ENCODE measurements at regions not wholly inside any gene's neighbourhood (a gene's known extent, or its start where the extent isn't known, plus 50 kb on each side); places are given as distances from the start of the nearest gene placed in this dataset.

DNA sequence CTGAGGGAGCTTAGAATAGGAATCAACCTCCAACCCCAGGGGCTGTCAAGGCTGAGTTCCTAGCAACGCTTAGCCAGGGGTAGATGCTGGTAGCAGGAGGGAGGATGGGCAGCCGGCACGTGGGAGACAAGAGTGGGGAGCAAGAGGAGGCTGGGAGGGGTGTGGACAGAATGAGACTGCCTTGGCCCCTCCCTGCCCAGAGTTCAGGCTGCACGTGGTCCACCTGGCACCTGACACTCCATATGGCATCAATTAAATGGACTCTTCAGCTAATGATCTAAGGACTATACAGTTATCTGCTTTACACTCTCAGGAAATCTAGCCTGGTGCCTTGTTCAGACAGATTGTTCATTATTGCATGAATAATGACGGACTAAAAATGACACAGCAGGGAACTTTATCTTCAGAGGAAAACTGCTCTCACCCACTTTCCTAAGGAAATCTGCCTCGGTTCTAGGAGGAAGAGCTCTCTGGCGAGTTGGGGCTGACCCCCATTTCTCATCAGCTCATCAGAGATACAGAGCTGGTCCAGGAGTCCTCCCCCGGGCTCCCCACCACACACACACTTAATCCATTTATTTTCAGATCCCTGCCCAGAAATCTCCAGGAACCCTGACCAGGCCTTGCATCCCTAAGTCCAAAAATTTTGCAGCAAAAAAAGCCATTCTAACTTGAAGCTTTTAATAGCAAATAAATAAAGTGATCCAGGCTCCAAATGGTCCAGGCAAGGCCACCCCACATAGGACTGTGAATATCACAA, 102.1 kb upstream of the CDC42EP3 start:
- TF ChIP-seq, protein P1, sequence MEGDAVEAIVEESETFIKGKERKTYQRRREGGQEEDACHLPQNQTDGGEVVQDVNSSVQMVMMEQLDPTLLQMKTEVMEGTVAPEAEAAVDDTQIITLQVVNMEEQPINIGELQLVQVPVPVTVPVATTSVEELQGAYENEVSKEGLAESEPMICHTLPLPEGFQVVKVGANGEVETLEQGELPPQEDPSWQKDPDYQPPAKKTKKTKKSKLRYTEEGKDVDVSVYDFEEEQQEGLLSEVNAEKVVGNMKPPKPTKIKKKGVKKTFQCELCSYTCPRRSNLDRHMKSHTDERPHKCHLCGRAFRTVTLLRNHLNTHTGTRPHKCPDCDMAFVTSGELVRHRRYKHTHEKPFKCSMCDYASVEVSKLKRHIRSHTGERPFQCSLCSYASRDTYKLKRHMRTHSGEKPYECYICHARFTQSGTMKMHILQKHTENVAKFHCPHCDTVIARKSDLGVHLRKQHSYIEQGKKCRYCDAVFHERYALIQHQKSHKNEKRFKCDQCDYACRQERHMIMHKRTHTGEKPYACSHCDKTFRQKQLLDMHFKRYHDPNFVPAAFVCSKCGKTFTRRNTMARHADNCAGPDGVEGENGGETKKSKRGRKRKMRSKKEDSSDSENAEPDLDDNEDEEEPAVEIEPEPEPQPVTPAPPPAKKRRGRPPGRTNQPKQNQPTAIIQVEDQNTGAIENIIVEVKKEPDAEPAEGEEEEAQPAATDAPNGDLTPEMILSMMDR (IDR thresholded peaks at IDR 0.05) = no peak
- TF ChIP-seq POLR2A (IDR thresholded peaks at IDR 0.05) (no peak), POLR2AphosphoS5 (IDR thresholded peaks at IDR 0.05) (no peak)
